GM12891 (cell line): ENCODE measurements at regions not wholly inside any gene's neighbourhood (a gene's known extent, or its start where the extent isn't known, plus 50 kb on each side); places are given as distances from the start of the nearest gene placed in this dataset.

Experiments used
- DNase-seq: peaks from one replicate; pipeline ENCODE4 v3.0.0; 2011; ENCODE audit warnings: low spot score; ENCODE audit not compliant: insufficient read length
- FAIRE-seq: peaks from 2 replicates; lab custom pipeline; 2011; peaks lifted over from hg19 to GRCh38; lab: Jason Lieb, UNC
- PAX5 ChIP-seq: IDR thresholded peaks from 2 replicates; pipeline ENCODE4 v1.6.1; 2011; ENCODE audit warnings: low read length, moderate library complexity, mild to moderate bottlenecking; ENCODE audit not compliant: insufficient read depth, severe bottlenecking
- POLR2A ChIP-seq: IDR thresholded peaks from 2 replicates; pipeline ENCODE4 v1.6.1; 2011; ENCODE audit warnings: low read depth, low read length, control low read depth
- POLR2AphosphoS5 ChIP-seq: IDR thresholded peaks from 2 replicates; pipeline ENCODE4 v1.6.1; 2011; ENCODE audit warnings: low read depth, low read length, control low read depth
- POU2F2 ChIP-seq: IDR thresholded peaks from 2 replicates; pipeline ENCODE4 v1.6.1; 2011; ENCODE audit warnings: low read depth, mild to moderate bottlenecking, control low read depth, low read length, moderate library complexity
- SPI1 ChIP-seq: IDR thresholded peaks from 2 replicates; pipeline ENCODE4 v1.6.1; 2011; ENCODE audit warnings: low read depth, low read length, control low read depth
- TAF1 ChIP-seq: IDR thresholded peaks from 2 replicates; pipeline ENCODE4 v1.6.1; 2011; ENCODE audit warnings: low read depth, low read length, control low read depth

DNA sequence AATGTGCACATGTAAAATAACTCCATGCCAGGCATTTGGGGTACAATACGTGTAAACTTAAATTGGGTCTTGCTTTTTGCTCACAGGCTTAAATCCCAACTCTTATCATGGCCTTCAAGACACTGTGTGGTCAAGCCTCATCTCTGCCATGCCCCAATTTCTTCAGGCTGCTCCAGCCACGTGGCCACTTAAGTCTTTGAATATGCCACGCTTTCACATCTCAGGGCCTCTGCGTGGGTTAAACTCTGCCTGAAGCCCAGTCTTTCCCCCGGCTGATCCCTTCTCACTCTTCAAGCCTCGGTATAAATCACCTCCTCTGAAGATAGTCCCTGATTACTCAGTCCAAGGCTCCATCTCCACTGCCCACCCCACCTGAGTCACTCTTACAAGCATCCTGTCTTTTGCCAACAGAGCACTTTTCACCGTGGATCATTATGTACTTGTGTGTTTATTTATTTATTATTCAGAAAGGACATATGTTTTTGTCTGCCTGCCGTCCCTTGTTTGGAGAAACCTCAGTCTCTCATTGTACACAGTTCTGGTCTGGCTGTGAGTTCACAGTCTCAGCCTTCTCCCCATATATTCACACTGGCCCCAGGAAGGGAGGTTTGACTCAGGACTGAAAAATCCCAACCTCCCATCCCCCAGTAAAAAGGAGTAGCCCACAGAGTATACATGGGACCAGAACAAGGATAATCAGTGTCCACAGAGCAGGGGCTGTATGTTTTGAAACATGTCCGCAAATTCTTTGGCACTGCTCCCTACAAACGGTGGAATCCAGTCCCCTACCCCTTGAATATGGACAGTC is 344.7 kb downstream of the MN1 start:
- DNase-seq, result no peak
- no peak for FAIRE-seq
- TF ChIP-seq SPI1 (no peak), TAF1 (no peak), PAX5 (no peak), POU2F2 (no peak), POLR2A (no peak), POLR2AphosphoS5 (no peak)

DNA sequence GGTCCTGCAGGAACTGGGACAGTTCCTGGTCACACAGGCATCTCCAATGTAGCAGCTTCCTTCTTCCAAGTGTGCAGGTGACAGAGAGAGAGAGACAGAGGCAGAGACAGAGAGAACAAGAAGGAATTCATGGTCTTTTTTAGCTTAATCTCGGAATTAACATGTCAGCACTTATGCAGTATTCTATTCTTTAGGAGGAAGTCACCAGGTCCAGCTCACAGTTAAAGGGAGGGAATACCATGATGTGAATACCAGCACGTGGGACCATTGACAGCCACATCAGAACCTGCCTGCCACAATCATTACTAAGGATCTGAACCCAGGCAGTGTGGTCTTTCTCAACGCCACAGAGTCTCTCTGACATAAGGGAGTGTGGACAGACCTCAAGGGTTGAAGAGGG is 341.6 kb downstream of the MN1 start:
- TF ChIP-seq SPI1, result no peak
- TF ChIP-seq POU2F2, result no peak
- TF ChIP-seq POLR2AphosphoS5, result no peak
- no peak for TF ChIP-seq TAF1
- no peak for TF ChIP-seq PAX5
- TF ChIP-seq POLR2A, result no peak
- no peak for DNase-seq
- FAIRE-seq, result no peak

DNA sequence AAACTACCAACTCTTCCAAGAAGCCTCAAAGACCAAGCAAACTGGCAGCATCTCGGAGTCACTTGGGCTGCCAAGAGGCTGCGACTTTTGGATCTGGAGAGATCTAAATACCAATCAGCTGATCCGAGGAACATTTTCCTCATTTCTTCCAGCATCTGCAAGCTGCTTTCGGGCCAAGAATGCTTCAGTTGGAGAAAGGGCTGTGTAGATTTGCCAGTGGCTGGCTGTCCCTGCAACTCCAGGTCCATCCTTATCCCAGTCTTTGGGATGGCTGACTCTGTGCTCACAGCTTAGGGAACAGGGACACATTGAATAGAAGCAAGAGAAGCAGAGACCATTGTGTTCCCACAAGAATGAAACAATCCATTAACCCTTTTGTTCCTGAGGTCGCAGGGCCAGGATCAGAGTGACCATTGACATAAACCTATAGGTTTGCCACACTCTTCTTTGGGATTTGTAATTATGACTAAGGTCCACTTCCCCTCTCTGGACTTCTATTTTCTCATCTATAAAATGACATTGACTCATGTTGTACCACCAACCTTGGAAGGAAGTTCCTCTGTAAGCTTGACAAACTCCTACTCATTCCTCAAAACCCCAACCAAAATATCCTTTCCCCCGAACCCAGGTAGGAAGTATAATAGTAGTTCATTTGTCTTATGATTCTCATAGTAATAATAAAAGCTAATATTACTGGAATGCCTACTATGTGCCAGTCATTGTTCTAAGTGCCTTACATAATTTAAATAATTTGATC is 340.8 kb downstream of the MN1 start:
- TF ChIP-seq PAX5, result no peak
- TF ChIP-seq POU2F2, result no peak
- TF ChIP-seq SPI1, result no peak
- no peak for TF ChIP-seq POLR2AphosphoS5
- no peak for TF ChIP-seq TAF1
- no peak for FAIRE-seq
- no peak for DNase-seq

DNA sequence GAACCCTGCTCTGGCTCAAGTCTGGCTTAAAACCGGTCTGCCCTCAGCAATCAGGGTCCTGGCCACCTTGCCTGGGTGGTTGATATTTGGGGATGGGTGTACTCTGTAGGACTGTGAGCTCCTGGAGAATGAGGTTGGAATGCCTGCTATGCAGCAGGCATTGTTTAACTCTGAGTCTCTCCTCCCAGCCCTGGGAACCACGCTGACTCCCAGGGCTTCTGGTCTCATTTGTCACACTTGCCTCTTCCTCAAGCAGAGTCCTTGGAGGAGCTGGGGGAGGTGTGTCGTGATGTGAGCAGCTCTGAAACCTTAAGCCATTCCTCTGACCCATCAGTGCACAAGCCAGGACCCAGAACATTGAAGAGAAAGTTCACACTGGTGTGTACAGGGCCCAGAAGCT is 340.1 kb downstream of the MN1 start:
- FAIRE-seq (no peak), DNase-seq (no peak)
- TF ChIP-seq TAF1, result no peak
- no peak for TF ChIP-seq POLR2AphosphoS5
- TF ChIP-seq SPI1, result no peak
- TF ChIP-seq PAX5, result no peak
- no peak for TF ChIP-seq POLR2A
- TF ChIP-seq POU2F2, result no peak

DNA sequence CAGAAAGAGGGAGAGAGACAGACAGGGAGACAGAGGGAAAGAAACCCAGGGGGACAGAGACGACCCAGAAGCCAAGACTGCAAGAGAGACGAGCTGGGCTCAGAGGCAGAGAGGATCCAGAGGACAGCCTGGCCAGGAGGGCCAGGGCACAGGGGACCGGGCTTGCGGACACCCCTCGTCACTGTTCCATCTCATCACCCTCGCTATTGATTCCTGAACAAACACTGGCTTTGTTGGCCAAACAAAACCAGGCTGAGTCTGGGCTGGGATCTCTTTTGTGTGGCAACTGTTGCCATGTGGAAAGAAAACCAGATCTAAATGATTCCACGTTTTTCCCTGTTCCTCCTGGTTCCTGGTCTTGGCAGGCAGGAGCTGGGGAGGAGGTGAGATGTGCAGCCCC is 339.4 kb downstream of the MN1 start:
- FAIRE-seq (no peak), DNase-seq (no peak)
- TF ChIP-seq POLR2A, result no peak
- TF ChIP-seq POU2F2, result no peak
- no peak for TF ChIP-seq PAX5
- no peak for TF ChIP-seq POLR2AphosphoS5
- no peak for TF ChIP-seq SPI1
- TF ChIP-seq TAF1, result no peak

DNA sequence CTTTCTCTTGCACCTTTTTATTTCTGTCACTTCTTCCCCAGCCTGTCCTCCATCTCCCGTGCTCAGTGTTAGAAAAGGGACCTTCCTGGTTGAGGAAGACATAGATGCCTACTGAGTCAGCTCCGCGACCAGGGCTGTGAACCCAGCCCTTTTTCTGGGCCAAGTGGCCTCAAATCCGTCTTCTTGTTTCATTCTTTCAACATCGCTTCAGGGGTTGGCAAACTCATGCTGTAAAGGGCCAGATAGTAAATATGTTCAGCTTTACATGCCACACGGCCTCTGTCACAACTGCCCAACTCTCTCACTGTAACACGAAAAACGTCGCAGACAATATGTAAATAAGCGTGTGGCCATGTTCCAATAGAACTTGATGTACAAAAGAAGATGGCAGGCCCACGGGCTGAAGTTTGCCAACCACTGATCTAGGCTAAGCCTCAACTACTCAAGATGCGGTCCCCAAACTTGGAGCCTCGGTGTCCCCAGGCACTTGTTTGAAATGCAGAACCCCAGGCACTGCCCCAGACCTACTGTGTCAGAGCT is 338.4 kb downstream of the MN1 start:
- no peak for TF ChIP-seq TAF1
- no peak for TF ChIP-seq PAX5
- TF ChIP-seq SPI1, result no peak
- no peak for TF ChIP-seq POU2F2
- no peak for TF ChIP-seq POLR2A
- TF ChIP-seq POLR2AphosphoS5, result no peak
- no peak for DNase-seq
- FAIRE-seq, result no peak

DNA sequence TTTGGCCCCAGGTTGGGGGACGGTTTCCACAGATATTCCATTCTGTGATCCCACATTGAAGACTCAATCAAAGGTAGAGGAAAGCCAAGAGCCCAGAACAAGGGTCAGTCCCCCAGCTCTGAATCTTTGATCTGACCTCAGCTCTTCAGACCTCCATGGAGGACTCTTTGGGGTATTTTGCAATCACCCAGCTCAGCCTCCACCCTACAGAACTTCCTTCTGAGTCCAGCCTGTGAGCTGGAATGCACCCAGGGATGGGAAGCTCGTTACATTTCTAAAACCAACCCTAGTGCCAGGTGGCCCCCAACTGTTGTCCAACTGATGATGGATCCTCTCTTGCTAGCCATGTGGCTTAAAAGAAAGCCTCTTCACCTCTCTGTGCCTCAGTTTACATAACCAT is 335.3 kb downstream of the MN1 start:
- TF ChIP-seq TAF1, result no peak
- no peak for TF ChIP-seq POU2F2
- no peak for TF ChIP-seq PAX5
- no peak for TF ChIP-seq POLR2A
- no peak for TF ChIP-seq POLR2AphosphoS5
- TF ChIP-seq SPI1, result no peak
- DNase-seq (no peak), FAIRE-seq (no peak)

DNA sequence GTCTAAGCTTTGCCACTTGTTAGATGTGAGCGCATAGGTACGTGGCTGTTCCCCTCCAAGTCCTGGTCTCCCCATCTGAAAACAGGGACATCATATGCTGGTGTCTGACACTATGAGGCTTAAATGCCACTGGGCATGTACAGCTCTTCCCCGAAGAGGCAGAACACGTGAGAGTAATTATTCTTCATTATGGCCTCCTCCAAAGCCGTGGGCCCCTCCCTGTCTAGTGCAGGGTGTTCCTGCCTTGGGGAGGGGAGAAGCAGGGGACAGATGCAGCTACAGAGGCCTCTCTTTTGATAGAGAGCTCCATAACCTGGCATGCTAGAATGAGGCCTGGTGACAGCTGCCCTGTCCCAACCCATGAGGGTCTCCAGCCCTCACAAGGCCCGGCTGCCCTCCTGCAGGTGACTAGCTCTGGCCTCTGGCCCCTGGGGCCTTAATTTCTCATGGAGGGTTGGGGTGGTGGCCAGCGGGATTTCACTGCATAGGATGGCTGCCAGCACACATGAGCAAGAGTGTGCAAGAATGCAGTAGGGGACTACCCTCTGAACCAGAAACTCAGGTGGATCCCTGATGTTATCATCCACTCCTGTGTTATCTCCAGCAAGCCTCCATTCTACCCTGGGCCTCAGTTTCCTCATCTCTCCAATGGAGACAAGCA is 334.6 kb downstream of the MN1 start:
- DNase-seq, result no peak
- no peak for FAIRE-seq
- TF ChIP-seq POLR2AphosphoS5 (no peak), PAX5 (no peak), TAF1 (no peak), POLR2A (no peak), SPI1 (no peak), POU2F2 (no peak)

DNA sequence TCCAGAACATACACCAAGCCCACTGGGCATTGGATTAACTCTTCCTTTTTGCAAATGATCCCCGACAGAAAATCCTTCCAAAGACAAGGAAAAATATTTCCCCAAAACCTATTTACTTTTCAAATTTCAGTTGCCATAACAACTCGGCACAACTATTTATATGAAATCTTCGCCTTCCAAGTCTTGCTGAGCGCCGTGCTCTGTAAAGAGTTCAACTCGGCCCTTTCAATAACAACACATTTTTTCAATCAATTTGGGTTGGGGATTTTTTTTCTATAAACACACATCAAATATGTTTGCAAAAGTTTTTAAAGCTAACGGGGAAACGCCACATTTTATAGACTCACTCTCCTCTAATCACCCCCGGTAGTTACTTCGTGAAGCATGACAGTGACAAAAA is 333.8 kb downstream of the MN1 start:
- DNase-seq, result no peak
- TF ChIP-seq TAF1, result no peak
- no peak for TF ChIP-seq SPI1
- TF ChIP-seq POLR2A, result no peak
- no peak for TF ChIP-seq POU2F2
- TF ChIP-seq POLR2AphosphoS5, result no peak
- no peak for TF ChIP-seq PAX5
- FAIRE-seq, result no peak
